SK-N-SH treated with all-trans-retinoic acid at 6 μM for 48 hours (cell line): ENCODE measurements at regions not wholly inside any gene's neighbourhood (a gene's known extent, or its start where the extent isn't known, plus 50 kb on each side); places are given as distances from the start of the nearest gene placed in this dataset.

ENCODE experiments used
- ATAC-seq: fragments of 200-7000 bp; cut with Tn5 transposase; 3 replicates; pipeline ENCODE4 v1.9.1; 2020; ENCODE audit warnings: mild to moderate bottlenecking, moderate library complexity
- ARNTL ChIP-seq: fragments of 450-650 bp; formaldehyde crosslinking; IDR thresholded peaks from 2 replicates; pipeline ENCODE4 v1.5.0; 2020; ENCODE audit warnings: low read depth, mild to moderate bottlenecking, moderate library complexity, borderline replicate concordance
- BACH2 ChIP-seq: fragments of 250-450 bp; sonication (Bioruptor Pico); IDR thresholded peaks from 2 replicates; pipeline ENCODE4 v1.9.0; 2021; ENCODE audit warnings: mild to moderate bottlenecking, borderline replicate concordance
- CREB5 ChIP-seq: fragments of 250-450 bp; sonication (Bioruptor Pico); IDR thresholded peaks from 2 replicates; pipeline ENCODE4 v1.5.1; 2020; ENCODE audit warnings: low read depth, mild to moderate bottlenecking, moderate library complexity
- CSDC2 ChIP-seq: fragments of 250-450 bp; sonication (Bioruptor Pico); IDR thresholded peaks from 2 replicates; pipeline ENCODE4 v1.5.0; 2020; ENCODE audit warnings: mild to moderate bottlenecking, moderate library complexity
- GLIS3 ChIP-seq: fragments of 250-450 bp; sonication (Bioruptor Pico); IDR thresholded peaks from 2 replicates; pipeline ENCODE4 v1.5.0; 2020; ENCODE audit warnings: mild to moderate bottlenecking, moderate library complexity
- ISL1 ChIP-seq: fragments of 250-450 bp; sonication (Bioruptor Pico); IDR thresholded peaks from 2 replicates; pipeline ENCODE4 v2.1.2; 2022; ENCODE audit warnings: mild to moderate bottlenecking, moderate library complexity
- OSR1 ChIP-seq: fragments of 250-450 bp; sonication (Bioruptor Pico); IDR thresholded peaks from 2 replicates; pipeline ENCODE4 v1.8.0; 2022; ENCODE audit warnings: moderate library complexity, mild to moderate bottlenecking, inconsistent platforms
- PATZ1 ChIP-seq: fragments of 250-450 bp; sonication (Bioruptor Pico); IDR thresholded peaks from 2 replicates; pipeline ENCODE4 v1.8.0; 2020; ENCODE audit warnings: mild to moderate bottlenecking, moderate library complexity, borderline replicate concordance
- PPARA ChIP-seq: fragments of 250-450 bp; sonication (Bioruptor Pico); IDR thresholded peaks from 2 replicates; pipeline ENCODE4 v1.5.0; 2020; ENCODE audit warnings: mild to moderate bottlenecking, borderline replicate concordance
- RARB ChIP-seq: fragments of 250-450 bp; sonication (Bioruptor Pico); IDR thresholded peaks from 2 replicates; pipeline ENCODE4 v1.8.0; 2021; ENCODE audit warnings: mild to moderate bottlenecking, moderate library complexity
- SNAI2 ChIP-seq: fragments of 250-450 bp; sonication (Bioruptor Pico); IDR thresholded peaks from 2 replicates; pipeline ENCODE4 v1.5.0; 2020; ENCODE audit warnings: mild to moderate bottlenecking, moderate library complexity
- TSHZ2 ChIP-seq: fragments of 250-450 bp; sonication (Bioruptor Pico); IDR thresholded peaks from 2 replicates; pipeline ENCODE4 v1.5.0; 2020; ENCODE audit warnings: mild to moderate bottlenecking, moderate library complexity
- ZFP30 ChIP-seq: fragments of 450-650 bp; formaldehyde crosslinking; IDR thresholded peaks from 2 replicates; pipeline ENCODE4 v1.5.0; 2022; ENCODE audit warnings: mild to moderate bottlenecking, moderate library complexity
- ZNF8 ChIP-seq: fragments of 450-650 bp; formaldehyde crosslinking; IDR thresholded peaks from 2 replicates; pipeline ENCODE4 v1.5.0; 2020; ENCODE audit warnings: mild to moderate bottlenecking, moderate library complexity

GRCh38 chr16:27737513-27737912, 187.6 kb downstream of the KATNIP start:
- TF ChIP-seq ISL1 (CRISPR knock-in tag) (no peak), ZFP30 (no peak), OSR1 (CRISPR knock-in tag) (no peak), PPARA (CRISPR knock-in tag) (no peak), PATZ1 (CRISPR knock-in tag) (no peak), RARB (no peak), CREB5 (CRISPR knock-in tag) (no peak), GLIS3 (CRISPR knock-in tag) (no peak), ZNF8 (CRISPR knock-in tag) (no peak), CSDC2 (no peak), TSHZ2 (no peak), SNAI2 (CRISPR knock-in tag) (no peak), BACH2 (CRISPR knock-in tag) (no peak), ARNTL (CRISPR knock-in tag) (no peak)
- TF ChIP-seq, all 23 proteins: peak for 0
- no peak for ATAC-seq
